Neural crest cell (in vitro differentiated cells): ENCODE measurements at regions not wholly inside any gene's neighbourhood (a gene's known extent, or its start where the extent isn't known, plus 50 kb on each side); places are given as distances from the start of the nearest gene placed in this dataset.
A peak's percentile ranks its signal among the peaks of the same experiment; 100 is the strongest.
"Not testable (repeated sequence)": the region's sequence is repeated elsewhere in the genome, so short reads cannot be mapped to it uniquely, and the experiment has no call there.

ENCODE experiments used
- DNase-seq: peaks from one replicate; pipeline ENCODE4 v3.0.0; 2021; ENCODE audit warnings: low read depth, mixed read lengths, low spot score
- H3K27ac Mint-ChIP-seq: one replicate; pipeline ENCODE4 v1.8.0; 2021; ENCODE audit warnings: mild to moderate bottlenecking, mixed read lengths; ENCODE audit not compliant: unreplicated experiment
- H3K27me3 Mint-ChIP-seq: 2 replicates; pipeline ENCODE4 v1.8.0; 2021; ENCODE audit warnings: low read depth, mild to moderate bottlenecking, mixed read lengths
- H3K36me3 Mint-ChIP-seq: 2 replicates; pipeline ENCODE4 v1.8.0; 2021; ENCODE audit warnings: low read depth, mild to moderate bottlenecking, mixed read lengths
- H3K4me1 Mint-ChIP-seq: 2 replicates; pipeline ENCODE4 v1.8.0; 2021; ENCODE audit warnings: mixed read lengths
- H3K4me3 Mint-ChIP-seq: one replicate; pipeline ENCODE4 v1.8.0; 2021; ENCODE audit warnings: mild to moderate bottlenecking, mixed read lengths
- H3K9me3 Mint-ChIP-seq: 2 replicates; pipeline ENCODE4 v1.8.0; 2021; ENCODE audit warnings: mixed read lengths
- TF ChIP-seq, protein P1 (sequence below): fragments of 200-600 bp; sonication (generic); conservative IDR thresholded peaks from 2 replicates; pipeline ENCODE4 v1.5.0; 2021; ENCODE audit warnings: antibody characterized with exemption, mild to moderate bottlenecking

DNA sequence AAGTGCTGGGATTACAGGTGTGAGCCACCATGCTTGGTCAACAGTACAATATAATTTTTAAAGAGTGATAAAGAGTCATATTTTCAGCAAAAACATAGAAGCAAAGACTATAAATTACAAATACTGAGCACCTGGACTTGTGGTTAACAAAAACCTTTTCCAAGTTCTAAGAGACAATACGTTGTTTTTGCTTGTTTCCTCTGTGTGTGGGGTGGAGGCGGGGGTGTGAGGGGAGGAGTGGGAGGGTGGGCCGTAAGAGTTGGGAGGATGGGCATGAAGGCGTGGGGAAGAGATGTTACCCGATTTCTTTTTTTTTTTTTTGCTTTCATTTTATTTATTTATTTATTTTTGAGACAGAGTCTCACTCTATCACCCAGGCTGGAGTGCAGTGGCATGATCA, 78.0 kb upstream of the WIPF1 start:
- peaks cover 18% of the 10 kb centered on the region for H3K36me3 Mint-ChIP-seq
- no peak overlapping the region for H3K4me3 Mint-ChIP-seq
- H3K27ac Mint-ChIP-seq = no peak overlapping the region
- TF ChIP-seq, protein P1, sequence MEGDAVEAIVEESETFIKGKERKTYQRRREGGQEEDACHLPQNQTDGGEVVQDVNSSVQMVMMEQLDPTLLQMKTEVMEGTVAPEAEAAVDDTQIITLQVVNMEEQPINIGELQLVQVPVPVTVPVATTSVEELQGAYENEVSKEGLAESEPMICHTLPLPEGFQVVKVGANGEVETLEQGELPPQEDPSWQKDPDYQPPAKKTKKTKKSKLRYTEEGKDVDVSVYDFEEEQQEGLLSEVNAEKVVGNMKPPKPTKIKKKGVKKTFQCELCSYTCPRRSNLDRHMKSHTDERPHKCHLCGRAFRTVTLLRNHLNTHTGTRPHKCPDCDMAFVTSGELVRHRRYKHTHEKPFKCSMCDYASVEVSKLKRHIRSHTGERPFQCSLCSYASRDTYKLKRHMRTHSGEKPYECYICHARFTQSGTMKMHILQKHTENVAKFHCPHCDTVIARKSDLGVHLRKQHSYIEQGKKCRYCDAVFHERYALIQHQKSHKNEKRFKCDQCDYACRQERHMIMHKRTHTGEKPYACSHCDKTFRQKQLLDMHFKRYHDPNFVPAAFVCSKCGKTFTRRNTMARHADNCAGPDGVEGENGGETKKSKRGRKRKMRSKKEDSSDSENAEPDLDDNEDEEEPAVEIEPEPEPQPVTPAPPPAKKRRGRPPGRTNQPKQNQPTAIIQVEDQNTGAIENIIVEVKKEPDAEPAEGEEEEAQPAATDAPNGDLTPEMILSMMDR = no peak
- H3K9me3 Mint-ChIP-seq = peaks cover 4% of the 10 kb centered on the region
- no peak for DNase-seq
- H3K27me3 Mint-ChIP-seq = no peaks in the 10 kb centered on the region
- peaks cover under 1% of the 10 kb centered on the region for H3K4me1 Mint-ChIP-seq

DNA sequence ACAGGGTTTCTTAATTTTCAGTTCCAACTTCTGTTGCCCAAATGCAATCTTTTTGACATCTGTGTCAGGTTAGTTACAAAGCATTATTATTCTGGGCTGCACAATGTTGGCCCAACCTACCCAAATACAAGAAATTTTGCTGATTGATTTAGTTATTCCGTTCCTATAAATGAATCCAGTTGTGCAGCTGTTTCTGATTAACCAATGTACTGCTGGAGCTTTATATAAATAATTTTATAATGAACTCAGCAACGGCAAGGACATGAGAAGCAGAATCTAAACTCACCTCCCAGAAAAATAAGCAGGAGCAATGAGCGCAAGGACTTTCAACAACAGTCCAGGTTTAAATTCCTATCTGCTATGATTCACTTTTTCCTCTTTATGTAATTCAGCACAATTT, 76.3 kb upstream of the WIPF1 start:
- H3K9me3 Mint-ChIP-seq = peaks cover 4% of the 10 kb centered on the region

DNA sequence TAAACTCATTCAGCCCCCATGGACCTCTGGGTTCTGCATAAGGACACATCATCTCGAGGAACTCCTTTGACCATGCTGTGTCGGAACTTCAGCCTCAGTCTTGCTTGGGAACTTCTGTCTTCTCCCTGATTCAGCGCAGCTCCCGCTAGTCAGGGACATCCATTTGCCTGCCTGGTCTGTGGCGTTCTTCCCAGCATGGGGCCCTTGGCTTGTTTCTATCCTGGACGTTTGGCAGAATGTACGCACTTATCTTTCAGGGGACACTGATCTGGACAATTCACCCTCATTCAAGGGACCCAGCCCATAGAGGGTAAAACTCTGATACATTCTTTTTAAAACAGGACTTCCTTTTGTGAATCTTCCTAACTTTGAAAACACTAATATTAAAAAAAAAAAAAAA, 75.8 kb upstream of the WIPF1 start:
- peaks cover 18% of the 10 kb centered on the region for H3K36me3 Mint-ChIP-seq
- peaks cover under 1% of the 10 kb centered on the region for H3K4me1 Mint-ChIP-seq
- TF ChIP-seq, protein P1 = no peak
- no peak for DNase-seq
- peaks cover 4% of the 10 kb centered on the region for H3K9me3 Mint-ChIP-seq
- no peak overlapping the region for H3K27ac Mint-ChIP-seq
- H3K27me3 Mint-ChIP-seq = no peaks in the 10 kb centered on the region
- H3K4me3 Mint-ChIP-seq = no peak overlapping the region

More for the DNA sequence above, 76.3 kb upstream of the WIPF1 start:
- DNase-seq = no peak
- Mint-ChIP-seq H3K27ac (no peak overlapping the region), H3K4me1 (no peaks in the 10 kb centered on the region), H3K27me3 (no peaks in the 10 kb centered on the region), H3K36me3 (peaks cover 18% of the 10 kb centered on the region), H3K4me3 (no peak overlapping the region)
- TF ChIP-seq, protein P1 = no peak

DNA sequence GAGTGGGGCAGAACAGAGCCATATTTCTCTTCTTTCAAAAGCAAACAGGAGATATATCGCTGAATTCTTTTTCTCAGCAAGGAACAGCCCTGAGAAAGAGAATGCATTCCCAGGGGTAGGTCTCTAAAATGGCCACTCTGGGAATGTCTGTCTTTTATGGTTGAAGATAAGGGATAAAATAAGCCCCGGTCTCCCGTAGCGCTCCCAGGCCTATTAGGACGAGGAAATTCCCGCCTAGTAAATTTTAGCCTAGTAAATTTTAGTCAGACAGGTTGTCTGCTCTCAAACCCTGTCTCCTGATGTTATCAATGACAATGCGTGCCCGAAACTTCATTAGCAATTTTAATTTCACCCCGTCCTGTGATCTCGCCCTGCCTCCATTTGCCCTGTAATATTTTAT, 73.9 kb upstream of the WIPF1 start:
- Mint-ChIP-seq H3K36me3 (peaks cover 18% of the 10 kb centered on the region), H3K4me1 (peaks cover 18% of the 10 kb centered on the region)
- not testable (repeated sequence) for H3K9me3 Mint-ChIP-seq, H3K27ac Mint-ChIP-seq, H3K27me3 Mint-ChIP-seq, DNase-seq, H3K4me3 Mint-ChIP-seq

DNA sequence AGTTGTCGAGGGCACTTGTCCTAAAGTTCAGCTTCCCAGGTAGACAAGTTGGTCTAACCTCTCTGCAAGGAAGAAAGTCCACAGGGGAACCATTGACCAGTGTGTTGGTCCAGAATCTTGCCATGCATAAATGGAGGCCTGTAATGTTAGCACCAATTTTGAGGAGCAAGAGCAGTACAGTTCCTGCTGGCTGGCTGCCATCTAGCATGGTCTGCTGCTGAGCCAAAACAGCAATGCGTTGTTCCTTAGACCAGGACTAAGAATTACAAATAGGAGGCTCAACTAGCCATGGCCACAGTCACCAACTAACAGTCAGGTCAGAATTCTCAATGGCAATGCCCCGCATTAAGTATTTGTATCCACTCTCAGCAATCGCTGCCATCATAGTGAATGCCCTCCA, 72.8 kb upstream of the WIPF1 start:
- peaks cover 4% of the 10 kb centered on the region for H3K9me3 Mint-ChIP-seq
- peaks cover 18% of the 10 kb centered on the region for H3K36me3 Mint-ChIP-seq
- H3K27ac Mint-ChIP-seq = peak overlapping the region; percentile 82
- TF ChIP-seq, protein P1 = no peak
- no peaks in the 10 kb centered on the region for H3K27me3 Mint-ChIP-seq
- no peak for DNase-seq
- H3K4me3 Mint-ChIP-seq = no peak overlapping the region
- H3K4me1 Mint-ChIP-seq = peaks cover 18% of the 10 kb centered on the region

DNA sequence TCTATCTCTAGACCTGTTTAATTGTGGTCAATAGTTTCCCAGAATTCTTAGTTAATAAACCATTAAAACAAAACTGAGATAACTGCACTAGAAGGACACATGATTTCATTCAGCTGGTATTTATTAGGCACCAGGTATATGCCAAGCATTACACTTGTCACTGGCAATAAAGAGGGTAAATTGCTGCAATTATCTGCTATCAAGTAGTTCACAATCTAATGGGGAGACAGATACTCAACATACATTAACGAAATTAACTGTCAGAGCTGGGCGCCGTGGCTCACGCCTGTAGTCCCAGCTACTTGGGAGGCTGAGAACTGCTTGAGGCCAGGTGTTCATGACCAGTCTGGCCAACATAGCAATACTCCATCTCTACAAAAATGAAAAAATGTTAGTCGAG, 71.7 kb upstream of the WIPF1 start:
- Mint-ChIP-seq H3K4me3 (no peak overlapping the region), H3K4me1 (peaks cover 18% of the 10 kb centered on the region), H3K27me3 (no peaks in the 10 kb centered on the region), H3K27ac (no peak overlapping the region), H3K36me3 (peaks cover 18% of the 10 kb centered on the region), H3K9me3 (peaks cover 4% of the 10 kb centered on the region)
- TF ChIP-seq, protein P1 = no peak
- no peak for DNase-seq
